Progenitor cell of endocrine pancreas (in vitro differentiated cells): ENCODE measurements at regions not wholly inside any gene's neighbourhood (a gene's known extent, or its start where the extent isn't known, plus 50 kb on each side); places are given as distances from the start of the nearest gene placed in this dataset.

Experiments
- DNase-seq: peaks from one replicate; pipeline ENCODE4 v3.0.0; 2021; ENCODE audit warnings: low spot score; ENCODE audit not compliant: unreplicated experiment
- H3K27ac Mint-ChIP-seq: 2 replicates; pipeline ENCODE4 v1.8.0; 2021; ENCODE audit warnings: mild to moderate bottlenecking, moderate library complexity, mixed read lengths
- H3K27me3 Mint-ChIP-seq: 2 replicates; pipeline ENCODE4 v1.8.0; 2021; ENCODE audit warnings: mixed read lengths
- H3K36me3 Mint-ChIP-seq: 2 replicates; pipeline ENCODE4 v1.8.0; 2022; ENCODE audit warnings: mixed read lengths; ENCODE audit not compliant: insufficient read depth
- H3K4me1 Mint-ChIP-seq: 2 replicates; pipeline ENCODE4 v1.8.0; 2021; ENCODE audit warnings: low read depth, mixed read lengths
- H3K4me3 Mint-ChIP-seq: 2 replicates; pipeline ENCODE4 v1.8.0; 2021; ENCODE audit warnings: low read depth, mild to moderate bottlenecking, moderate library complexity, mixed read lengths
- H3K9me3 Mint-ChIP-seq: 2 replicates; pipeline ENCODE4 v1.8.0; 2021; ENCODE audit warnings: low read depth, mixed read lengths
- TF ChIP-seq, protein P1 (sequence below): fragments of 200-600 bp; sonication (generic); IDR thresholded peaks from one replicate; pipeline ENCODE4 v1.5.0; 2021; ENCODE audit warnings: antibody characterized with exemption, mild to moderate bottlenecking; ENCODE audit not compliant: unreplicated experiment

DNA sequence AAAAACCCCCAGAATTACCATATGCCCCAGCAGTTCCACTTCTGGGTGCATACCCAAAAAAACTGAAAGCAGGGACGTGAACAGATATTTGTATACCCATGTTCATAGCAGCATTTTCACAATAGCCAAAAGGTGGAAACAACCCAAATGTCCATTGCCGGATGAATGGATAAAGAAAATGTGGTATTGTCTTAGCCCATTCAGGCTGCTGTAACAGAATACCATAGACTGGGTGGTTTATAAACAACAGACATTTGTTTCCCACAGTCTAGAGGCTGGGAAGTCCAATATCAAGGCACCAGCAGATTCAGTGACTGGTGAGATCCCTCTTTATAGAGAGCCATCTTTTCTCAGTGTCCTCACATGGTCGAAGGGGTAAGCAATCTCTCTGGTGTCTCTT lies 182.1 kb upstream of the ANKRD28 start:
- TF ChIP-seq, protein P1, sequence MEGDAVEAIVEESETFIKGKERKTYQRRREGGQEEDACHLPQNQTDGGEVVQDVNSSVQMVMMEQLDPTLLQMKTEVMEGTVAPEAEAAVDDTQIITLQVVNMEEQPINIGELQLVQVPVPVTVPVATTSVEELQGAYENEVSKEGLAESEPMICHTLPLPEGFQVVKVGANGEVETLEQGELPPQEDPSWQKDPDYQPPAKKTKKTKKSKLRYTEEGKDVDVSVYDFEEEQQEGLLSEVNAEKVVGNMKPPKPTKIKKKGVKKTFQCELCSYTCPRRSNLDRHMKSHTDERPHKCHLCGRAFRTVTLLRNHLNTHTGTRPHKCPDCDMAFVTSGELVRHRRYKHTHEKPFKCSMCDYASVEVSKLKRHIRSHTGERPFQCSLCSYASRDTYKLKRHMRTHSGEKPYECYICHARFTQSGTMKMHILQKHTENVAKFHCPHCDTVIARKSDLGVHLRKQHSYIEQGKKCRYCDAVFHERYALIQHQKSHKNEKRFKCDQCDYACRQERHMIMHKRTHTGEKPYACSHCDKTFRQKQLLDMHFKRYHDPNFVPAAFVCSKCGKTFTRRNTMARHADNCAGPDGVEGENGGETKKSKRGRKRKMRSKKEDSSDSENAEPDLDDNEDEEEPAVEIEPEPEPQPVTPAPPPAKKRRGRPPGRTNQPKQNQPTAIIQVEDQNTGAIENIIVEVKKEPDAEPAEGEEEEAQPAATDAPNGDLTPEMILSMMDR, result no peak
- Mint-ChIP-seq H3K9me3 (no peaks in the 10 kb centered on the region), H3K27me3 (no peaks in the 10 kb centered on the region), H3K27ac (no peak overlapping the region), H3K4me1 (peaks cover 8% of the 10 kb centered on the region), H3K4me3 (no peak overlapping the region), H3K36me3 (no peaks in the 10 kb centered on the region)
- DNase-seq, result no peak

DNA sequence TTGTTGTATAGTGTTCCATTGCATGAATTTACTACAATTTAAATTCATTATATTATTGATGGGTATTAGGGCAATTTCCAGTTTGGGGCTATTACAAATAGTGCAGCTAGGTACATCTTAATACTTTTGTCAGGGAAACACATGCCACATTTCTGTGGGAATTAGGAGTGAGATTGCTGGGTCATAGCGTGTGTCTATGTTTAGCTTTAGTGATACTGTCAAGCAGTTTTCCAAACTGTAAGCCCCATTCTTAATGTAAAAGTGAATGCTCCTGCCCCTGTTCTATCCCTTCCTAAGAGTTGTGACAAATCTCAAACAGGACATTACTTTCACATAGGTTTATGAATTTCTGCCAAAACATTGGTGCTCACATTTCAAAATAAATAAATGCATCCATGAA lies 184.5 kb upstream of the ANKRD28 start:
- peaks cover under 1% of the 10 kb centered on the region for H3K36me3 Mint-ChIP-seq
- H3K27ac Mint-ChIP-seq, result no peak overlapping the region
- no peak overlapping the region for H3K4me3 Mint-ChIP-seq
- no peaks in the 10 kb centered on the region for H3K4me1 Mint-ChIP-seq
- no peak for DNase-seq
- H3K9me3 Mint-ChIP-seq, result peaks cover 16% of the 10 kb centered on the region
- H3K27me3 Mint-ChIP-seq, result no peaks in the 10 kb centered on the region
- TF ChIP-seq, protein P1, result no peak

DNA sequence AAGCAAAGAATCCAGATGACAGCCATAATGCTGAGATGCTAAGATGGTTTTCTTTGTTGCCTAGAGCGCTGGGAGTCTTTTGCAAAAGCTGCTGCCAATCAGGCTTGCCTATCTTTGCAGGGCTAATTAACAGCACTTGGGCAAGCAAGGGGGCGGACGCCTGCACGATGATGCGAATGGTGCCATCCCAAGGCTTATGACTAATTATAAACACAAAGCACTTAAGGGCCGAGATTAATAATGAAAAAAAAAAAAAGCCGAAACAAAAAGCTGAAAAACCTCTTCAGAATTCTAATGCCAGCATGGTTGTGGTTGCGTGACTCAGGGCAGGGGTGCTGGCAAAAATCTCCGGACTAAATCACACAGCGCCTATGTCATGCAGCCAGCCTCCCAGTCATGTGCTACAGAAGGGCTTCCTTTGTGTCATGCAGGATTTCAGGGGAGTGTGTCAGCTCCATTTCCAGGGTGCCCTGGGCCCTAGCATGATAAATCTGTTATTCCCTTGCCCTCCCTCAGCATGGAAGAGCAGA lies 185.0 kb upstream of the ANKRD28 start:
- peaks cover 21% of the 10 kb centered on the region for H3K9me3 Mint-ChIP-seq
- H3K27me3 Mint-ChIP-seq, result no peaks in the 10 kb centered on the region
- H3K36me3 Mint-ChIP-seq, result peaks cover 3% of the 10 kb centered on the region
- no peak overlapping the region for H3K27ac Mint-ChIP-seq
- TF ChIP-seq, protein P1, result no peak
- H3K4me3 Mint-ChIP-seq, result no peak overlapping the region
- no peaks in the 10 kb centered on the region for H3K4me1 Mint-ChIP-seq
- DNase-seq, result no peak

DNA sequence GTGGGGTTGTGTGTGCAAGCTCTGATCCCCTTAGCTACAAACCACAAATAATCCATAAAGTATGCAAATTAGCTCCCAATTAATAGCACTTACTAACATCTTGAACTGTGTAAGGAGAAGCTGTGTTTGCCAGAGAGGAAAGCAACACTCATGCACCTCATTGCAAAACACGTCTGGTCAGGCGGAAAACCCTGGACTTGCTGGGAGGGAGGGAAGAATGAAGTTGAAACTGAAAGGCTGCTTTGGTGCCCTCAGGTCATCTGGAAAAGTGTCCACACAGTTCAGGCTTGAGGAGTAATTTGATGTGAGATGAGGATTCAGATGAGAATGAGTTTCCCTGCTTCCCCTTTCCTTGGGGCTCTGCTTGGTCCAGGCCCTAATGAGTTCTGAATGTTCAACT lies 185.5 kb upstream of the ANKRD28 start:
- Mint-ChIP-seq H3K27ac (no peak overlapping the region), H3K36me3 (peaks cover 3% of the 10 kb centered on the region), H3K9me3 (peaks cover 21% of the 10 kb centered on the region)

DNA sequence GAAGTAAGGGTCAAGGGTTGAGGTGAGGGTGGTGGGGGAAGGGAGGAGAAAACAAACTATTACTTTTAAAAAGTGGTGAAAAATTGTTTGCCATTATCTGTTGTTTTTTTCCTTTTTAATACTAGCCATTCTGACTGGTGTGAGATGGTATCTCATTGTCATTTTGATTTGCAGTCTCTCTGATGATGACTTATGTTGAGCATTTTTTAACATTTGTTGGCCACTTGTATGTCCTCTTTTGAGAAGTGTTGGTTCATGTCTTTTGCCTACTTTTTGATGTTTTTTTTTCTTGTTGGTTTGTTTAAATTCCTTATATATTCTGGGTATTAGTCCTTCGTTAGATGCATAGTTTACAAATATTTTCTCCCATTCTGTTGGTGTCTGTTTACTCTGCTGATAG lies 185.9 kb upstream of the ANKRD28 start:
- Mint-ChIP-seq H3K9me3 (peaks cover 25% of the 10 kb centered on the region), H3K4me1 (no peaks in the 10 kb centered on the region), H3K27me3 (no peaks in the 10 kb centered on the region), H3K27ac (no peak overlapping the region), H3K36me3 (peaks cover 6% of the 10 kb centered on the region), H3K4me3 (no peak overlapping the region)
- DNase-seq, result no peak
- TF ChIP-seq, protein P1, result no peak

More for the DNA sequence above, 185.5 kb upstream of the ANKRD28 start:
- H3K4me3 Mint-ChIP-seq, result no peak overlapping the region
- H3K27me3 Mint-ChIP-seq, result no peaks in the 10 kb centered on the region
- TF ChIP-seq, protein P1, result no peak
- H3K4me1 Mint-ChIP-seq, result no peaks in the 10 kb centered on the region
- no peak for DNase-seq
